ENCODE measurements at regions not wholly inside any gene's neighbourhood (a gene's known extent, or its start where the extent isn't known, plus 50 kb on each side); places are given as distances from the start of the nearest gene placed in this dataset.
"Not testable (repeated sequence)": the region's sequence is repeated elsewhere in the genome, so short reads cannot be mapped to it uniquely, and the experiment has no call there.

DNA sequence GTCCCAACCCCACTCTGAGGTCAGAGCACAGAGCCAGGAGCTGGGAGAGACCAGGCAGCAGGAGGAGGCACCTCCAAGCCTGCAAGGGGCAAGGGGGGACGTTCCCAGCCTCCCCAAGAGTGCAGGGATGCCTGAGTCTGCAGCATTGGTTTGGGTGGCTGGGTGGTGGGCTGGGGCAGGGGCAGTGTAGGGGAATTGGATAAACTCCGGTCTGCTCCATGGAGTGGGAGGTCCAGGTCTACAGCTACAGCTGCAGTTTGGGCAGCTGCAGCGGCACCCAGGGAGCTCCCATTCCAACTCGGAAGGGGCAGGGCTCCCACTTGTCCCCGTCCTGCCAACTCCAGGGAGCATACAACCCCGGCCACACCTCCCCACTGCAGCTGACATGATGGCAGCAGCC, 617.5 kb upstream of the SEMA6D start:
- not testable (repeated sequence) for DNase-seq (ENCODE audit: low read depth)

DNA sequence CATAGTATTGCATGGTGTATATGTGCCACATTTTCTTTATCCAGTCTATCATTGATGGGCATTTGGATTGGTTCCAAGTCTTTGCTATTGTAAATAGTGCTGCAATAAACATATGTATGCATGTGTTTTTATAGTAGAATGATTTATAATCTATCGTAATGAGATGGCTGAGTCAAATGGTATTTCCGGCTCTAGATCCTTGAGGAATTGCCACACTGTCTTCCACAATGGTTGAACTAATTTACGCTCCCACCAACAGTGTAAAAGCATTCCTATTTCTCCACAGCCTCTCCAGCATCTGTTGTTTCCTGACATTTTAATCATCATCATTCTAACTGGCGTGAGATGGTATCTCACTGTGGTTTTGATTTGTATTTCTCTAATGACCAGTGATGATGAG, 608.5 kb upstream of the SEMA6D start:
- DNase-seq (ENCODE audit: low read depth), result peak; percentile 23

DNA sequence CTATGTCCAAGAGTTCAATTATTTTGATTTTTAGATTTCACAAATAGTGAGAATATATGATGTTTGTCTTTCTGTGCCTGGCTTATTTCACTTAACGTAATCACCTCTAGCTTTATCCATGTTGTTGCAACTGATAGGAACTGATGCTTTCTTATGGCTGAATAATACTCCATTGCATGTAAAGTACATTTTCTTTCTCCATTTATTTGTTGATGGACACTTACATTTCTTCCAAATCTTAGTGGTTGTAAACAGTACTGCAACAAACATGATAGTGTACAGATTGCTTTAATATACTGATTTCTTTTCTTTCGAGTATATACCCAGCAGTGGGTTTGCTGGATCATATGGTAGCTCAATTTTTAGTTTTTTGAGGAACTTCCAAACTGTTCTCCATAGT, 600.6 kb upstream of the SEMA6D start:
- no peak for DNase-seq (ENCODE audit: low read depth)

- DNase-seq (ENCODE audit: low read depth), result no peak
Observed at GRCh38 chr15:47119349-47119748, 598.0 kb upstream of the SEMA6D start.

GRCh38 chr15:47124430-47125102, 592.7 kb upstream of the SEMA6D start:
- DNase-seq (ENCODE audit: low read depth), result no peak

DNA sequence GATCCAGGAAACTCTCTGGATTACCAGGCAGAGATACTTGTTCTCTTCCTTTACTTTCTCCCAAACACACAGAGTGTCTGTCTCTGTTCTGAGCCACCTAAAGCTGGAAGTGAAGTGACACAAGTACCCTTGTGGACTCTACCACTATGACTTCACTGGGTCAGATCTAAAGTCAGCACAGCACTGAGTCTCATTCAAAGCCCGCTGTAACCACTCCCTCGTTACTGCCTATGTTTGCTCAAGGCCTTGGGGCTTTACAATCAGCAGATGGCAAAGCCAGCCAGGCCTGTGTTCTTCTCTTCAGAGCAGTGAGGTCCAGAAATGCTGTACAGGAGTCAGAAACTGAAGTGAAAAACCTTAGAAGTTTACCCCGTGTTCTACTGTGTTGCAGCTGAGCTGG, 588.3 kb upstream of the SEMA6D start:
- no peak for DNase-seq (ENCODE audit: low read depth)

GRCh38 chr15:47131450-47131849, 585.9 kb upstream of the SEMA6D start:
- DNase-seq (ENCODE audit: low read depth), result not testable (repeated sequence)

GRCh38 chr15:47135267-47135666, 582.0 kb upstream of the SEMA6D start:
- no peak for DNase-seq (ENCODE audit: low read depth)

- DNase-seq (ENCODE audit: low read depth), result no peak
Observed at GRCh38 chr15:47136236-47136635, 581.1 kb upstream of the SEMA6D start.

DNA sequence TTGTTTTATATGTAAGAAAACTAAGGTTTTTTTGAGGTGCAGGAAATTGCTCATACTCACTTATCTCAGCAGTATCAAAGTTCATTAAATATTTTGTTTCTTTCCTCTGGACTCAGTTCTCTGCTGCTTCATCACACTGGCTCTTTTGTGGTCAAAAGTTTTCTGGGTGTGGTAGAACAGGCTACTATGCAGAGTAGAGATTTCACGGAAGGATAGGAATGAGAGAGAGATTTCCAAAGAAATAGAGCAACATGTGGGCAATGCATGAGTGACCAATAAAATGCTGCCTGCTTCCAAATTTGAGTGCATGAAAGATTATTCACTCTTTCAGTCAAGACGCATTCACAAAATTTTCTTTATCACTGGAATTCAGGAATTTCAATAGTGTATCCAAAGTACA, 577.3 kb upstream of the SEMA6D start:
- DNase-seq (ENCODE audit: low read depth), result no peak

DNA sequence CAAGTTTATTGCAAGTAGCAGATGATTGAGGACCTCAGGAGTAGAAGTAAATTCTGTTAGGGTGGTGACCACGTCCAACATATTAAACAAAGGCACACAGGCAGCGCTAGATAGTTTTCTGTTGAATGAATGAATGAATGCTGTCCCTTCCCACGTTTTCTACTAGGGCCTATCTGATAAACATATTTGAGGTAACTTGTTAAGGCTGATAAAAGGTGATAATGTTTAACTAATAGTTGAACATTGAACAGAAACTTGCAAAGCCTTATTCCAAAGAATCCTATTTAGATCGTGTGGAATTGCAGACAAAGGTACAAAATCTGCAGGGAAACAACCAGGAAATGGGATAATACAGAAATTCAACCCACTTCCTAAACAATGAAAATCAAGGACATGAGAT, 559.5 kb upstream of the SEMA6D start:
- no peak for DNase-seq (ENCODE audit: low read depth)

GRCh38 chr15:47158573-47158972, 558.7 kb upstream of the SEMA6D start:
- no peak for DNase-seq (ENCODE audit: low read depth)

GRCh38 chr15:47177177-47177576, 540.1 kb upstream of the SEMA6D start:
- no peak for DNase-seq (ENCODE audit: low read depth)

DNA sequence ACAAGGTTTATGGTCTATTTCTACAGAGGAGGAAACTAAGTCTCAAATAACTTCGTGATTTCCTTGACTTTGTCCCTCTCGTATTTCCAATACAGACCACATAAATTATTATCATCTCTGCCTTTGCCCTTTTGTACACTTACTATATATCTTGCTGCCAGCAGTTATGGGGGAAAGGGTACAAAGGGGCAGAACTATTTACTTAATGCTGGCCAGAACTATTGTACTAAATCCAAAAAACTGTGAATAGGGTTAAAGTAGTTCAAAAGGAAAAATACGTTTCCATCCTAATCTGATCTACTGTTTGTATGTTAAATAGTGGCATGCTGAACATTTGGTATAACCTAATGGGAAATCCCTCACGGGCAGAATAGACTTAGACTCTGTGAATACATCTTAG, 537.3 kb upstream of the SEMA6D start:
- no peak for DNase-seq (ENCODE audit: low read depth)

DNA sequence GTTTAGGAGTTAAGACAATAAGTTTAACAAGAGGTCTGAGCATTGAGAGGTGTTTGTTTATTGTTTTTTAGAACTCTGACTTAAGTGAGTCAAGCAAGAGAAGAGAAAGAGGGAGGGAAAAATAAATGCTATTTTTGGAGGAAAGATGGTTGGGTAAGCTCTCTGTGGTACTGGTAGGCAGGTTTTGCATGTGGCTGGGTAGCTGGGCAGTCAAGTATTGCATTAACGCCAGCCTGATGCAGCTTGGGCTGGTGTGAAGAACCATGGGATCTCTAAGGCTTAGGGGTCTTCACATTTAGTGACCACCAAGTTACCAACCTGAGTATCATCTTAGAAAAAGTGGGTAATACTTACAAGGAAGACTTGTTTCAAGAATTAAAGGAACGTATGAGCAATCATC, 534.5 kb upstream of the SEMA6D start:
- DNase-seq (ENCODE audit: low read depth), result no peak

DNA sequence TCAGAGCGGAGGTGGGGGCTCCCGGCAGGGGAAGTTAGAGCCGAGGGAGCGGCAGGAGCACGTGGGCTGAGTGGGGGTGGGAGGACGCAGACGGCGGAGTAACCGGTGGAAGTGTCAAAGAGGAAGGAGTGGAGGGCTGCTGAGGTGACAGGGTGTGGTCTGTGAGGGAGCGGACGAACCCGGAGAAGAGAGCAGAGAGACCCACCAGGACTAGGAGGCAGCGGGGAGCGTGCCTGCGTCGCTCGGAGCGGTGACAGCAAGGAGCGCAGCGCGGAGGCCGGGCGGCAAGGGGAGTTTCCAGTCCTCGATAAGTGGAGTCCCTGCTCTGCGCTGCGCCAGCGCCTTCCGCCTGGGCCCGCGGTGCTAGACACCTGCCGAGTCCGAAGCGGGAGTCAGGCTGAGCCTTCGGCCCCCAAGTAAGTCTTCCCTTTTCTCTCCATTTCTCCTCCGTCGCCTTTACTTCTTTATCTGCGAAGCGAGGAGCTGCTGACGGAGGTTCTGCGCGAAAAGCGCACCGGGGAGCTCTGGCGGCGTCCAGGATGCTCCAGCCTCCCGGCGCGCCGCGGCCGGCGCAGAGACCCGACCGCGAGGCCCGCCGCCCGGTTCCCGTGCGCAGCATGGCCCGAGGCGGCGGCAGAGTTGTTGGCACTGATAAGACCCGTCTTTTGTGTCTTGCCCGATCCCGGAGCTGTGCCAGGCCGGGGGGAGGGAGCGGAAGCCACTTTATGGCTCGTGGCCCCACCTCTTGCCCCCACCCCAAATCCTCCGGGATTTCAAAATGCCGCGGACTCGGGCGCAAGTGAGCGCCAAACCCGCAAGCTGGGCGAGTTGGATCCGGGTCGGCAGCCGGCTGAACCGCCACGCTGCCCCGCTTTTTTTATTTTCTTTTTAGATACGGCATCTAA, 533.0 kb upstream of the SEMA6D start:
- DNase-seq (ENCODE audit: low read depth), result peak; percentile 5

DNA sequence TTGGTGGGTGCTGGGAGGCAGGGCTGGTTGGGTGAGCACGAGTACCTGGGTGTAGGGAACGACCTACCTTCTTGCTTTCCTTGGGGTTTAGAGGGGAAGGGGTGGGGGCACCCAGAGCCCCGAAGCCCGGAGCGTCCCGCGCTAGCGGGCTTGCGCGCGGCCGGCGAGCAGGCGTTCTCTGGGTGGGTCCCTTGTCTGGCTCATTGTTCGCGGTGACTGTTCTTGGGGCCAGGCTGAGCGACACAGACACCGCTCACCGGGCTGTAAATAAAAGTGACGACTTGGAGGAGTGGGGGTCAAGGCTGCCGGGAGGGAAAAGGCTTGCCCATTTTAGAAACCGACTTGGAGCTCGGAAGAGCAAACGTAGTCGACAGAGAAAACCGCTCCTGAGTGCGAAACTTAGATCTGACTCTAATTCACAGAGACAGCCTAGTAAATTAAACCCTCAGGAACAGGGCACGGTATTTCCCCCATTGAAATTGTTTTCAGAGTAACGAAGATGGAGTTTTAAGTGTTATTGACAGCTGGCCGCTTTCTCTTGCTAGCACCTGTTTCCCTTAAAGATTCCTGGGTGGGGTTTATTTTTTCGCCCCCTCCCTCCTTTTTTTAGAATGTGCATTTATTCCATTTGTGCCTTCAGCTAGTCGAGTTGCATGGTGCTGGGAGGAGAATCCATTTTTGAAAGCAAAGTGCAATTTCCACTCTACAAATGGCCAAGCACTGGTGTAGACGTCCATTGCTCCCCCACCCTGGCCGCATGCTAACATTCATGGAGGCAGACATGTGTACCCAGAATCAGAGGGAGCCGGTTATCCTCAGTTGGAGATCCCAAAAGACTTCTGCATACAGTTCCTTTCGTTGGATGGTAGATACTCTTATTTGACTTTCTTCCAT, 532.1 kb upstream of the SEMA6D start:
- peak; percentile 1 for DNase-seq (ENCODE audit: low read depth)

- DNase-seq (ENCODE audit: low read depth), result no peak
Observed at GRCh38 chr15:47186075-47186474, 531.2 kb upstream of the SEMA6D start.

DNA sequence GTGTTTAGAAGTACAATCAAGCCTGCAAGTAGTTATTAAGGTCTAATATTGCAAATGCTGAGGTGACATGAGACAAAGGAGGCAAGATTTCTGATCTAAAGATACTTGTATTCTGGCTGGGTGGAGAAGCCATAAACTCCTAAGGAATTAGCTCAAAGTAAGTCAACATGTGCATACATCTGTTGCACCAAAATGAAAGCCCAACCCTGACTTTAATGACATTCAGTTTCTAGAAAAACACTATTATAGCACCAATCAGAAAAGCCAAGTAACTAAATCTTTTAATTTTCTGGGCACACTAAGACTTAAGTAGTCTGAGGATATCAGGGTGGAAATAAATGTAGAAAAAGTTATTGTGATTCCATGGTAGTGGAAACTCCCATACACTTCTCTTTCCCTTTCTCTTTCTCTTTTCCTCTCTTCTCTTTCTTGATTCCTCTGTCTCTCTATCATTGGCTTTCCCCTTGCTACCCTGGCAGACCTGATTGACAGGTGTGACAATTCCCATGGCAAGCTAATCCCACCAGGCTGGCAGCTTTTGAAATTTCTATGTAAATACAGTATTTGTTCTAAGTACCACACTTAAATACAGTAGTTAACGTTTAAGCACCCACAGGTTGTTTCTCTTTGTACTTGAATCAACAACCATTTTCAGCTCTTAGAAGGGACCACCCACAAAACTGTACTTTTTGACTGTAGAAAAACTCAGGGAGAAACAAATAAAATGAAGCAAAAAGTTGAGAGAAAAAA, 528.4 kb upstream of the SEMA6D start:
- no peak for DNase-seq (ENCODE audit: low read depth)

DNA sequence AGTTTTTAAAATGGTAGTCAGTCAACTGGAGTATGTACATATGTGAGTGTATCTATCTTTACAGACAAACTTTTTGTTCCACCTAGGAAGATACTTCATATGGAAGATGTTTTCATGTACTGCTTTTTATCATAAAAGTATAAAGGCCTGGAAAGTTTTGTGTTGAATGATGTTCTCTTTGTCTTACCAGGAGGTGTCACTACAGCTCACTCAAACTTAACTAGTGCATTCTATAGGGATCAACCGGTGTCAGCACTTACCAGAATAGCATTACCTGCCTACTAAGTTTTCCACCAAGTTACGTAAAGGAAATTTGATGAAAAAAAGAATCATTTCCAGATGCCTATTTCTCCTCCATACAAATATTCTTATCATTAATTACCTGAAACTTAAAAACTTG, 522.6 kb upstream of the SEMA6D start:
- DNase-seq (ENCODE audit: low read depth), result peak; percentile 14

DNA sequence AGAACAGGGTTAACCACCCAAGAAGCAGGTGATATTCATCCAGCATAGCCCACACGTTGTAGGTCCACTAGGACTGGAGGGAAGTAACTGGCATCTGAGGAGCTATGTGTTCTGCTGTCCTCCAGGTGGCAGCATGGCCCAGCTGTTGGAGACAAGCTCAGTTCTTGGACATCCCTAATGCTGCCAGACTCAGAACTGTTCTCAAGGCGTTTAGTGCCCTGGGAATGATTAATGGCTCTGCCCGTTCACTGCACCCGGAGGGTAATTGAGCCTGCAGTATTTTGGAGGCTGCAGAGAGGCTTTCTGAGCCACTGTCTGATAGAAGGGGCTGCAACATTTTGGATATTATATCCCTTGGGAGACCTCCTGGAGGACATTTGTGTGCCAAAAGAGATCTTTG, 521.3 kb upstream of the SEMA6D start:
- peak; percentile 68 for DNase-seq (ENCODE audit: low read depth)

- DNase-seq (ENCODE audit: low read depth), result no peak
Observed at GRCh38 chr15:47203993-47204392, 513.3 kb upstream of the SEMA6D start.
